ENCODE measurements at regions not wholly inside any gene's neighbourhood (a gene's known extent, or its start where the extent isn't known, plus 50 kb on each side); places are given as distances from the start of the nearest gene placed in this dataset.
"Not testable (repeated sequence)": the region's sequence is repeated elsewhere in the genome, so short reads cannot be mapped to it uniquely, and the experiment has no call there.

GRCh38 chr9:104227108-104227507, 133.0 kb downstream of the SMC2 start:
- no peak overlapping the region for H2AFZ ChIP-seq (ENCODE audit: low read length)
- no peaks in the 10 kb centered on the region for H3K4me1 ChIP-seq (ENCODE audit: insufficient read depth, low read length, severe bottlenecking)
- H4K20me1 ChIP-seq (ENCODE audit: insufficient read depth, low read length): no peaks in the 10 kb centered on the region
- no peak overlapping the region for H3K4me3 ChIP-seq (ENCODE audit: low read depth, low read length, poor library complexity, severe bottlenecking)
- no peaks in the 10 kb centered on the region for H3K9me3 ChIP-seq (ENCODE audit: low read length)
- no peaks in the 10 kb centered on the region for H3K79me2 ChIP-seq (ENCODE audit: insufficient read depth, low read length)
- TF ChIP-seq CTCF (IDR thresholded peaks at IDR 0.05; ENCODE audit: low read length): no peak
- no peak for TF ChIP-seq EZH2 (IDR thresholded peaks at IDR 0.05; ENCODE audit: borderline replicate concordance, low read length)
- H3K27me3 ChIP-seq (ENCODE audit: insufficient read depth, low read length): no peaks in the 10 kb centered on the region
- H3K4me2 ChIP-seq (ENCODE audit: low read length): no peak overlapping the region
- H3K36me3 ChIP-seq (ENCODE audit: insufficient read depth, low read length): no peaks in the 10 kb centered on the region
- no peak overlapping the region for H3K9ac ChIP-seq (ENCODE audit: low read length)
- no peaks in the 10 kb centered on the region for H3F3A ChIP-seq (ENCODE audit: insufficient read depth, low read length)
- no peak overlapping the region for H3K27ac ChIP-seq (ENCODE audit: low read depth, low read length, poor library complexity, severe bottlenecking)
- H3K9me2 ChIP-seq (ENCODE audit: low read depth, low read length): no peaks in the 10 kb centered on the region

GRCh38 chr9:104232781-104233341, 138.8 kb downstream of the SMC2 start:
- Histone ChIP-seq H3K9ac (ENCODE audit: low read length) (no peak overlapping the region), H3K79me2 (ENCODE audit: insufficient read depth, low read length) (no peaks in the 10 kb centered on the region), H3K36me3 (ENCODE audit: insufficient read depth, low read length) (no peaks in the 10 kb centered on the region), H3K4me3 (ENCODE audit: low read depth, low read length, poor library complexity, severe bottlenecking) (no peak overlapping the region), H3K27me3 (ENCODE audit: insufficient read depth, low read length) (no peaks in the 10 kb centered on the region), H3K9me3 (ENCODE audit: low read length) (no peaks in the 10 kb centered on the region), H3K4me2 (ENCODE audit: low read length) (no peak overlapping the region), H3K27ac (ENCODE audit: low read depth, low read length, poor library complexity, severe bottlenecking) (no peak overlapping the region), H3K4me1 (ENCODE audit: insufficient read depth, low read length, severe bottlenecking) (no peaks in the 10 kb centered on the region), H3F3A (ENCODE audit: insufficient read depth, low read length) (no peaks in the 10 kb centered on the region), H3K9me2 (ENCODE audit: low read depth, low read length) (no peaks in the 10 kb centered on the region), H4K20me1 (ENCODE audit: insufficient read depth, low read length) (no peaks in the 10 kb centered on the region), H2AFZ (ENCODE audit: low read length) (no peak overlapping the region)
- TF ChIP-seq CTCF (IDR thresholded peaks at IDR 0.05; ENCODE audit: low read length): no peak
- no peak for TF ChIP-seq EZH2 (IDR thresholded peaks at IDR 0.05; ENCODE audit: borderline replicate concordance, low read length)

DNA sequence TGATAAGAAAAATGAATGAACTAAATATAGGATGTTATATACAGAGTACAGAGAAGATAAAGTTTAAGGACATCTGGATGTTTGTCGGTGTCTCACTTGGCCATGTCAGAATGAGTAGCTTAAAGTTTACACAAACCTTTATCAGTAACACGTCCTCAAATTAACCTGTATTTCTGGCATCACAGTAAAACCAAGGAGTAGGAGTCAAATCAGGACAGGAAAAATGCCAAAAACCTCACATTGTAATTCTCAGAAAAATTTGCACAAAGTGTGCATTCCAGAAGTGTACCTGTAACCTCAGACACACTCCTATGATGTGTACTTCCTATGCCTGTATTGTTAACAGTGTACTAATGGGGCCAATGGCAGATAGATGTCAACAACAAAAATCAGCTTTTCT, 139.3 kb downstream of the SMC2 start:
- no peaks in the 10 kb centered on the region for H3K9me3 ChIP-seq (ENCODE audit: low read length)
- H3K4me1 ChIP-seq (ENCODE audit: insufficient read depth, low read length, severe bottlenecking): no peaks in the 10 kb centered on the region
- H3K27ac ChIP-seq (ENCODE audit: low read depth, low read length, poor library complexity, severe bottlenecking): no peak overlapping the region
- no peak for TF ChIP-seq CTCF (IDR thresholded peaks at IDR 0.05; ENCODE audit: low read length)
- TF ChIP-seq EZH2 (IDR thresholded peaks at IDR 0.05; ENCODE audit: borderline replicate concordance, low read length): no peak
- no peak overlapping the region for H2AFZ ChIP-seq (ENCODE audit: low read length)
- no peaks in the 10 kb centered on the region for H3K36me3 ChIP-seq (ENCODE audit: insufficient read depth, low read length)
- H3K4me3 ChIP-seq (ENCODE audit: low read depth, low read length, poor library complexity, severe bottlenecking): no peak overlapping the region
- H3K79me2 ChIP-seq (ENCODE audit: insufficient read depth, low read length): no peaks in the 10 kb centered on the region
- H3K4me2 ChIP-seq (ENCODE audit: low read length): no peak overlapping the region
- no peaks in the 10 kb centered on the region for H3F3A ChIP-seq (ENCODE audit: insufficient read depth, low read length)
- no peak overlapping the region for H3K9ac ChIP-seq (ENCODE audit: low read length)
- no peaks in the 10 kb centered on the region for H4K20me1 ChIP-seq (ENCODE audit: insufficient read depth, low read length)
- no peaks in the 10 kb centered on the region for H3K27me3 ChIP-seq (ENCODE audit: insufficient read depth, low read length)
- H3K9me2 ChIP-seq (ENCODE audit: low read depth, low read length): no peaks in the 10 kb centered on the region

GRCh38 chr9:104234632-104235337, 140.7 kb downstream of the SMC2 start:
- not testable (repeated sequence) for H3K4me3 ChIP-seq (ENCODE audit: low read depth, low read length, poor library complexity, severe bottlenecking); H3K36me3 ChIP-seq (ENCODE audit: insufficient read depth, low read length); H4K20me1 ChIP-seq (ENCODE audit: insufficient read depth, low read length); H3K27me3 ChIP-seq (ENCODE audit: insufficient read depth, low read length); H3K27ac ChIP-seq (ENCODE audit: low read depth, low read length, poor library complexity, severe bottlenecking); H3K9me3 ChIP-seq (ENCODE audit: low read length); H3K4me1 ChIP-seq (ENCODE audit: insufficient read depth, low read length, severe bottlenecking); H3K9me2 ChIP-seq (ENCODE audit: low read depth, low read length); H3K79me2 ChIP-seq (ENCODE audit: insufficient read depth, low read length); H3K4me2 ChIP-seq (ENCODE audit: low read length); H3F3A ChIP-seq (ENCODE audit: insufficient read depth, low read length); H3K9ac ChIP-seq (ENCODE audit: low read length); H2AFZ ChIP-seq (ENCODE audit: low read length)

DNA sequence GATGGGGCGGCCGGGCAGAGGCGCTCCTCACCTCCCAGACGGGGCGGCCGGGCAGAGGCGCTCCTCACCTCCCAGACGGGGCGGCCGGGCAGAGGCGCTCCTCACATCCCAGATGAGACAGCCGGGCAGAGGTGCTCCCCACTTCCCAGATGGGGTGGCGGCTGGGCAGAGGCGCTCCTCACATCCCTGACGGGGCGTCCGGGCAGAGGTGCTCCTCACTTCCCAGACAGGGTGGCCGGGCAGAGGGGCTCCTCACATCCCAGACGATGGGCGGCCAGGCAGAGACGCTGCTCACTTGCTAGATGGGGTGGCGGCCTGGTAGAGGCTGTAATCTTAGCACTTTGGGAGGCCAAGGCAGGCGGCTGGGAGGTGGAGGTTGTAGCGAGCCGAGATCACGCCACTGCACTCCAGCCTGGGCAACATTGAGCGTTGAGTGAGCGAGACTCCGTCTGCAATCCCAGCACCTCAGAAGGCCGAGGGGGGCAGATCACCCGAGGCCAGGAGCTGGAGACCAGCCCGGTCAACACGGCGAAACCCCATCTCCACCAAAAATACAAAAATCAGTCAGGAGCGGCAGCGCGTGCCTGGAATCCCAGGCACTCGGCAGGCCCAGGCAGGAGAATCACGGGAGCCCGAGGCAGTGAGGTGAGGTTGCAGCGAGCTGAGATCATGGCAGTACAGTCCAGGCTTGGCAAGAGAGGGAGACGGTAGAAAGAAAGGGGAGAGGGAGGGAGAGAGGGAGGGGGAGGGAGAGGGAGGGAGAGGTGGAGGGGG, 141.4 kb downstream of the SMC2 start:
- not testable (repeated sequence) for H3K27ac ChIP-seq (ENCODE audit: low read depth, low read length, poor library complexity, severe bottlenecking); H3K79me2 ChIP-seq (ENCODE audit: insufficient read depth, low read length); H3F3A ChIP-seq (ENCODE audit: insufficient read depth, low read length); H3K27me3 ChIP-seq (ENCODE audit: insufficient read depth, low read length); H3K4me3 ChIP-seq (ENCODE audit: low read depth, low read length, poor library complexity, severe bottlenecking); H3K4me1 ChIP-seq (ENCODE audit: insufficient read depth, low read length, severe bottlenecking); H3K36me3 ChIP-seq (ENCODE audit: insufficient read depth, low read length); H3K9ac ChIP-seq (ENCODE audit: low read length); H4K20me1 ChIP-seq (ENCODE audit: insufficient read depth, low read length); H3K9me2 ChIP-seq (ENCODE audit: low read depth, low read length); H2AFZ ChIP-seq (ENCODE audit: low read length); H3K4me2 ChIP-seq (ENCODE audit: low read length); H3K9me3 ChIP-seq (ENCODE audit: low read length)
